ENCODE measurements at regions not wholly inside any gene's neighbourhood (a gene's known extent, or its start where the extent isn't known, plus 50 kb on each side); places are given as distances from the start of the nearest gene placed in this dataset.

DNA sequence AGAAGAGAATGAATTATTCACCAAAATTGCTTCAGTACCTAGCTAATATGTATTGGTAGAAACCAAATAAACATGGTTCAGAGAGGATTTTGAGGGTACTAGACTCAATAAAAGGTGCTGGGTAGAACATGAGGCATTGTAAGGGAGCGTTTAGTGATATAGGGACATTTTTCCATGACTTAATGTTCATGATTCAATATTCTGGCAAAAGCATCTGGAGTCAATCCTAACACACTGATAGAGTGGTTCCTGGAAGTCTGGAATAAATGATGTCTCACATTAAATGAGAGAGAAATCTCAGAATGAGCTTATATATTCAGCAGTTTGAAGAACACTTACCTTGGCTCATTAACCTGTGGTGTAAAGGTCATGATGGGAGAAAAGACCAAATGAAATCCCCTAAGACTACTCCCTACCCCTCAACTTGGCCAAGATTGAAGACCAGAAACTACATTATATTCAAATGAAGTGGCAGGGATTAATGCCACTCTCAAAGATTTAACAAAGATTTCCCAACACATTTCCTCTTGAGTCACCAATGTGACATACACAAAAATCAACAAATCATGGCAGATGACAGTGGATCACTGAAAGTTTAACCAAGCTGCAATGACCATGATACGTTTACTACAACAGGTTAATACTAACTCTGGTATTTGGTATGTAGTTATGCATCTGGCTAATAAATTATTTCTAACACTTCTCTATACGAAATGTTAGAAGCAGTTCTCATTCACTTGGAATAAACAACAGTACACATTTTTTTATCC lies 309.5 kb downstream of the SATB2 start:
- Mint-ChIP-seq H3K4me3 (no peak overlapping the region), H3K27ac (no peak overlapping the region), H3K27me3 (ENCODE audit: insufficient read depth) (no peaks in the 10 kb centered on the region), H3K36me3 (ENCODE audit: low read depth) (no peaks in the 10 kb centered on the region), H3K9me3 (no peaks in the 10 kb centered on the region), H3K4me1 (no peaks in the 10 kb centered on the region)
- Histone ChIP-seq H3K27ac (ENCODE audit: low read depth, low read length) (no peak overlapping the region), H3K9ac (ENCODE audit: extremely low read depth, low read length, poor library complexity, severe bottlenecking) (no peak overlapping the region), H3K36me3 (ENCODE audit: control insufficient read depth, insufficient read depth, low read length) (no peaks in the 10 kb centered on the region), H3K27me3 (ENCODE audit: control insufficient read depth, insufficient read depth, low read length, poor library complexity, severe bottlenecking) (no peaks in the 10 kb centered on the region), H3K9me3 (ENCODE audit: control insufficient read depth, low read length) (no peaks in the 10 kb centered on the region), H3K4me3 (ENCODE audit: low read length) (no peak overlapping the region), H3K4me1 (ENCODE audit: control insufficient read depth, insufficient read depth, low read length) (no peaks in the 10 kb centered on the region)
- no peak for DNase-seq
- WGBS, 2 experiments (ENCODE audit: insufficient coverage in 1 of 2, insufficient read length in 1 of 2), result 88 to 92% methylated on average over 1 to 3 of the region's 3 CpGs
- TF ChIP-seq, protein P1, sequence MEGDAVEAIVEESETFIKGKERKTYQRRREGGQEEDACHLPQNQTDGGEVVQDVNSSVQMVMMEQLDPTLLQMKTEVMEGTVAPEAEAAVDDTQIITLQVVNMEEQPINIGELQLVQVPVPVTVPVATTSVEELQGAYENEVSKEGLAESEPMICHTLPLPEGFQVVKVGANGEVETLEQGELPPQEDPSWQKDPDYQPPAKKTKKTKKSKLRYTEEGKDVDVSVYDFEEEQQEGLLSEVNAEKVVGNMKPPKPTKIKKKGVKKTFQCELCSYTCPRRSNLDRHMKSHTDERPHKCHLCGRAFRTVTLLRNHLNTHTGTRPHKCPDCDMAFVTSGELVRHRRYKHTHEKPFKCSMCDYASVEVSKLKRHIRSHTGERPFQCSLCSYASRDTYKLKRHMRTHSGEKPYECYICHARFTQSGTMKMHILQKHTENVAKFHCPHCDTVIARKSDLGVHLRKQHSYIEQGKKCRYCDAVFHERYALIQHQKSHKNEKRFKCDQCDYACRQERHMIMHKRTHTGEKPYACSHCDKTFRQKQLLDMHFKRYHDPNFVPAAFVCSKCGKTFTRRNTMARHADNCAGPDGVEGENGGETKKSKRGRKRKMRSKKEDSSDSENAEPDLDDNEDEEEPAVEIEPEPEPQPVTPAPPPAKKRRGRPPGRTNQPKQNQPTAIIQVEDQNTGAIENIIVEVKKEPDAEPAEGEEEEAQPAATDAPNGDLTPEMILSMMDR (conservative IDR thresholded peaks at IDR 0.05), result no peak

DNA sequence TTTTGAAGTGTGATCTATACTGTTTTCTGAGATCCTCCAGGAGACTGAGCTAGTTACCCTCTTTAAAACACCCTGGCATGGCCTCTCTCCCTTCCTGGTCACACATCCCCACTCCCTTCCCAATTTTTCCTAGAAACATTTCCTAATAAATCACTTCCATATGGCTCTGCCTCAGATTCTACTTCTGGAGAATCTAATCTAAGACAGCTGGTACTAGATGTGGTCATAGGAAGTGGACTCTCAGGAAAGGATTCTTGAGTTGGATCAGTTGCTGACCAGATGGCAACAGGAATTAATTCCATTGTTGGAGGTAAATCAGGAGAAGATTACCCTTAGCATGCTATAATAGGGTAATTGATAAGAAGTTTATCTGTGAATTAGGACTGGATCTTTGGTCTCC lies 310.5 kb downstream of the SATB2 start:
- no peak for DNase-seq
- H3K9me3 Mint-ChIP-seq, result peaks cover 4% of the 10 kb centered on the region
- H3K36me3 Mint-ChIP-seq (ENCODE audit: low read depth), result no peaks in the 10 kb centered on the region
- no peaks in the 10 kb centered on the region for H3K4me1 Mint-ChIP-seq
- TF ChIP-seq, protein P1 (conservative IDR thresholded peaks at IDR 0.05), result no peak
- Histone ChIP-seq H3K9ac (ENCODE audit: extremely low read depth, low read length, poor library complexity, severe bottlenecking) (no peak overlapping the region), H3K4me3 (ENCODE audit: low read length) (no peak overlapping the region), H3K36me3 (ENCODE audit: control insufficient read depth, insufficient read depth, low read length) (no peaks in the 10 kb centered on the region), H3K27me3 (ENCODE audit: control insufficient read depth, insufficient read depth, low read length, poor library complexity, severe bottlenecking) (no peaks in the 10 kb centered on the region), H3K4me1 (ENCODE audit: control insufficient read depth, insufficient read depth, low read length) (no peaks in the 10 kb centered on the region), H3K27ac (ENCODE audit: low read depth, low read length) (no peak overlapping the region), H3K9me3 (ENCODE audit: control insufficient read depth, low read length) (no peaks in the 10 kb centered on the region)
- H3K4me3 Mint-ChIP-seq, result no peak overlapping the region
- H3K27ac Mint-ChIP-seq, result no peak overlapping the region
- no peaks in the 10 kb centered on the region for H3K27me3 Mint-ChIP-seq (ENCODE audit: insufficient read depth)

DNA sequence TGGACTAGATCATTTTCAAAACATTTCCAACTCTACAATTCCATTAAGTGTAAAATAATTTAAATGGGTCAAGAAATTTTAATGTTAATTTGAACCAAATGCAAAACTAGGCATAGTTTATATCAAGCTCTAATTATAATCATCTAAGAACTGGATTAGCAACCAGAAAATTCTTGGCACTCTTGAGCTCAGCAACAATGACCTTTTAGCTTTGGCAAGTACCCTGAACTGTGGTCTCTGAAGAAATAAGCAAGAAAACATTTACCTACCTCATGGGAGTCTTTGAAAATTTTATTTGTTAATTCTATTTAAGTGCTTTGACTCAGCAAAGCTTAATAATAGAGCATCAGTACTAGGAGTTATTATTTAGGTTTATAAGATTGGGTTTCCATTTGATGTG lies 313.2 kb downstream of the SATB2 start:
- H3K4me1 Mint-ChIP-seq, result no peaks in the 10 kb centered on the region
- TF ChIP-seq, protein P1 (conservative IDR thresholded peaks at IDR 0.05), result no peak
- H3K9ac ChIP-seq (ENCODE audit: extremely low read depth, low read length, poor library complexity, severe bottlenecking), result no peak overlapping the region
- no peak overlapping the region for H3K4me3 Mint-ChIP-seq
- no peak overlapping the region for H3K27ac Mint-ChIP-seq
- H3K27ac ChIP-seq (ENCODE audit: low read depth, low read length), result no peak overlapping the region
- no peak overlapping the region for H3K4me3 ChIP-seq (ENCODE audit: low read length)
- no peaks in the 10 kb centered on the region for H3K27me3 Mint-ChIP-seq (ENCODE audit: insufficient read depth)
- H3K36me3 Mint-ChIP-seq (ENCODE audit: low read depth), result peaks cover 3% of the 10 kb centered on the region
- no peaks in the 10 kb centered on the region for H3K4me1 ChIP-seq (ENCODE audit: control insufficient read depth, insufficient read depth, low read length)
- H3K9me3 ChIP-seq (ENCODE audit: control insufficient read depth, low read length), result peaks cover 18% of the 10 kb centered on the region
- H3K9me3 Mint-ChIP-seq, result peaks cover 16% of the 10 kb centered on the region
- H3K36me3 ChIP-seq (ENCODE audit: control insufficient read depth, insufficient read depth, low read length), result no peaks in the 10 kb centered on the region
- no peaks in the 10 kb centered on the region for H3K27me3 ChIP-seq (ENCODE audit: control insufficient read depth, insufficient read depth, low read length, poor library complexity, severe bottlenecking)
- DNase-seq, result no peak

All from endodermal cell (in vitro differentiated cells).